ENCODE measurements at regions not wholly inside any gene's neighbourhood (a gene's known extent, or its start where the extent isn't known, plus 50 kb on each side); places are given as distances from the start of the nearest gene placed in this dataset.

- no peak for TF ChIP-seq CTCF (conservative IDR thresholded peaks at IDR 0.05 in 1 of 2, IDR thresholded peaks at IDR 0.05 in 1 of 2; ENCODE audit: extremely low read depth in 1 of 2, insufficient read depth in 1 of 2, low read depth in 1 of 2, low read length in 2 of 2)
- TF ChIP-seq EZH2 (IDR thresholded peaks at IDR 0.05; ENCODE audit: borderline replicate concordance, low read length), result no peak
Observed at GRCh38 chr14:85279407-85279806, 250.5 kb upstream of the FLRT2 start.

All from mammary epithelial cell (primary cell).